ENCODE measurements at regions not wholly inside any gene's neighbourhood (a gene's known extent, or its start where the extent isn't known, plus 50 kb on each side); places are given as distances from the start of the nearest gene placed in this dataset.

DNA sequence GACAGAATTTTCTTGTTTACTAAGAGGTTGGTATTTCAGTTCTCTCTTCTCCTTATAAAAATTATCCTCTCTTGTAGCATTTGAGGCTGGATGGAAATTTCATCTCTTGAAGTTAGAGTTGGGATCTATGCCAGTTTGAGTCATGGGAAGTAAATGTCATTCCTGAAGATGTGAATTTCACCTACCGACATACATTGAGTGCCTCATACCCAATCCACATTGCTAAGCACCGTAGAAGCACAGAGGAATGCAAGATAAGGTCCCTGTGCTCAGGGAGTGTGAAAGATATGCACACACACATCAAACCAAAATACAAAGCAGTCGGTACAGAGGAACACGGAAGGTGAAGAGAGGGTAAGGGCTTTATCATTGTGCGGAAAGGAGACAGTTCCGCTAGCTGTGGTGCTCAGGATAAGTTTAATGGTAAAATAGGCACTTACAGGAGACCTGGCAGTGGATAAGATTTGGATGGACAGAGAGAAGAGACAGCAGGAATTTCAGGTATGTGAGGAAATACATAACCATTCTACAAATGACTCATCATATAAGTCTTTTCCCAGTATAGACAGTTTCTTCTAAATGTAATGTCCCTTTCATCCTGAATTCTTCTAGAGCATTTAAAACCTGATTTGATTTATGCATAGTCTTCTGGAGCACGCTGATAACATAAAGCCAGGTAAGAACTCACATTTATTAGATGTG is 205.3 kb upstream of the ST6GAL2 start:
- no TSS peak for BruUV-seq (replicated peaks)

DNA sequence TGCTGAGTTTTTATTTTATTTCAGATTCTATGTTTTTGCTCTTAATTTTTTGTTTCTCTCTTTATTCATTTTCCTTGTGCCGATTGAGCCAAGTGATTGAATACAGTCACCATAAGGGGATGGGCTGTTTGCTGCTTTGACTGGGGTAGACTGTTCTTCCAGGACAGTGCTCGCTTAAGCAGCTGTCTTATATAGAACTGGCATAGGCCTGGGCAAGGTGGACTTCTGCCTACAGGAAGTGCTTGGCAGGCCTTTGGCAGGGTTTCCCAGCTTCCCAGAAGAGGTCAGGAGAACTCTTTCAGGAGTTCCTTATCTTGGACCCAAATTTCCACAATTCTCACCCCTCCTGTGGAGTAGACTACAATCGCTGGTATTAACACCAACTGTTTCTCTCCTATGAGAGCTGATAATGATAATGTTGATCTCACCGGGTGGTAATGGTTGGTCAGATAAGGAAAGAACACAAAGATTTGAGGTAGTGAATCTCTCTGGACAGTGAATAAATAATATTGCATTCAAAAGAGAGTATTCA is 207.5 kb upstream of the ST6GAL2 start:
- no peaks in the 10 kb centered on the region for H3K36me3 Mint-ChIP-seq (ENCODE audit: insufficient read depth, unreplicated experiment)
- no peak for DNase-seq
- peaks cover 18% of the 10 kb centered on the region for H3K9me3 Mint-ChIP-seq (ENCODE audit: low read depth, unreplicated experiment)
- H3K27me3 Mint-ChIP-seq (ENCODE audit: unreplicated experiment), result no peaks in the 10 kb centered on the region
- intact Hi-C loops (cut with micrococcal nuclease; ENCODE audit: unreplicated experiment), result no loop called here
- H3K4me1 Mint-ChIP-seq (ENCODE audit: low read depth, unreplicated experiment), result no peaks in the 10 kb centered on the region
- no peak overlapping the region for H3K4me3 Mint-ChIP-seq (ENCODE audit: low read depth, unreplicated experiment)
- CTCF ChIA-PET, result no interaction called here
- H3K27ac Mint-ChIP-seq (ENCODE audit: unreplicated experiment), result no peak overlapping the region
- BruUV-seq (replicated peaks), result no TSS peak
- TF ChIP-seq, protein P1, sequence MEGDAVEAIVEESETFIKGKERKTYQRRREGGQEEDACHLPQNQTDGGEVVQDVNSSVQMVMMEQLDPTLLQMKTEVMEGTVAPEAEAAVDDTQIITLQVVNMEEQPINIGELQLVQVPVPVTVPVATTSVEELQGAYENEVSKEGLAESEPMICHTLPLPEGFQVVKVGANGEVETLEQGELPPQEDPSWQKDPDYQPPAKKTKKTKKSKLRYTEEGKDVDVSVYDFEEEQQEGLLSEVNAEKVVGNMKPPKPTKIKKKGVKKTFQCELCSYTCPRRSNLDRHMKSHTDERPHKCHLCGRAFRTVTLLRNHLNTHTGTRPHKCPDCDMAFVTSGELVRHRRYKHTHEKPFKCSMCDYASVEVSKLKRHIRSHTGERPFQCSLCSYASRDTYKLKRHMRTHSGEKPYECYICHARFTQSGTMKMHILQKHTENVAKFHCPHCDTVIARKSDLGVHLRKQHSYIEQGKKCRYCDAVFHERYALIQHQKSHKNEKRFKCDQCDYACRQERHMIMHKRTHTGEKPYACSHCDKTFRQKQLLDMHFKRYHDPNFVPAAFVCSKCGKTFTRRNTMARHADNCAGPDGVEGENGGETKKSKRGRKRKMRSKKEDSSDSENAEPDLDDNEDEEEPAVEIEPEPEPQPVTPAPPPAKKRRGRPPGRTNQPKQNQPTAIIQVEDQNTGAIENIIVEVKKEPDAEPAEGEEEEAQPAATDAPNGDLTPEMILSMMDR (IDR thresholded peaks at IDR 0.05; ENCODE audit: unreplicated experiment), result no peak

More for the DNA sequence above, 205.3 kb upstream of the ST6GAL2 start:
- CTCF ChIA-PET, result no interaction called here
- Mint-ChIP-seq H3K27me3 (ENCODE audit: unreplicated experiment) (no peaks in the 10 kb centered on the region), H3K9me3 (ENCODE audit: low read depth, unreplicated experiment) (peaks cover 15% of the 10 kb centered on the region), H3K4me1 (ENCODE audit: low read depth, unreplicated experiment) (no peaks in the 10 kb centered on the region), H3K27ac (ENCODE audit: unreplicated experiment) (no peak overlapping the region), H3K36me3 (ENCODE audit: insufficient read depth, unreplicated experiment) (no peaks in the 10 kb centered on the region), H3K4me3 (ENCODE audit: low read depth, unreplicated experiment) (no peak overlapping the region)
- no peak for DNase-seq
- TF ChIP-seq, protein P1 (IDR thresholded peaks at IDR 0.05; ENCODE audit: unreplicated experiment), result no peak
- intact Hi-C loops (cut with micrococcal nuclease; ENCODE audit: unreplicated experiment), result no loop called here

DNA sequence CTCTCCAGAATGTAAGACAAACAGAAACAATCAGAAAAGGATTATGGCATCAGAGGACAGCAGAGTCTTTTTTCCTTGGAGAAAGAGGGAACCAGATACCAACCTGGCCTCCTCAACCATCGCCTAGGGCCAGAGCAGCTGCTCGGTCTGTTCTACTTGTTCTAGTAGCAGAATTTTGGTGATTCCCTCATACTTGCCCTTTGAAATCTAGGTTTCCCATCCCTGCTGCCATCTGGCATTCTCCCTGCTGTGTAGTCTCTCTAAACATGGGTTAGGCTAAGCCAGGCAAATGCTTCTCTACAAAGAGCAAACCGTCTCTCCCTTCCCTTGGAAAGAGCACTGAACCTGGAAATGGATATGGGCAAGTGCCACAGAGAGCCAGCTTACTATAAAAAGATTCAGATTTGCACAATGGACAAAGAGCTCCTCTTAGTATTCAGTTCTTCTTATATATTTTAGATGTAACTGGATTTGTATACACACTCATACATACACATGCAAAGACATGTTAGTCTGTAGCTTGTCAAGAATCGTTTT is 208.6 kb upstream of the ST6GAL2 start:
- BruUV-seq (replicated peaks), result no TSS peak
- CTCF ChIA-PET, result no interaction called here

DNA sequence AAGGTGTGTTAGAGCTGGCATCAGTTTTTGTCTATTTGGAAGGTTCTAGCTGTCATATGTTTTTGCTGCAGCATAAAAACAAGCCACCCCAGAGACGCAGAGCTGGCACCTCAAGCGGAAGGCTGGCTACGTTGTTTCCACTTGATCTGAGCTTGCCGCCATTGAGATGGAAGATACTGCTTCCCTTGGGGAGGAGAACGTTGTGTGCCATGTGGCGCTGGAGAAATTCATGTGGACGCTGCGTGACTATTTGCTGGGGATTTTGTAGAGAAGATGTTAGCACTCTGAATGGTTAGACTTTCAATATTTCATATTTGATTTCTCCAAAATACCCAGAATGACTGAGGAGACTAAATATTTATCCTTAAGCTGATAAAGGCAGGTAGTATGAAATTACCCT is 216.2 kb upstream of the ST6GAL2 start:
- H3K36me3 Mint-ChIP-seq (ENCODE audit: insufficient read depth, unreplicated experiment), result no peaks in the 10 kb centered on the region
- CTCF ChIA-PET, result no interaction called here
- H3K4me1 Mint-ChIP-seq (ENCODE audit: low read depth, unreplicated experiment), result no peaks in the 10 kb centered on the region
- H3K27me3 Mint-ChIP-seq (ENCODE audit: unreplicated experiment), result no peaks in the 10 kb centered on the region
- intact Hi-C loops (cut with micrococcal nuclease; ENCODE audit: unreplicated experiment), result no loop called here
- peaks cover 8% of the 10 kb centered on the region for H3K9me3 Mint-ChIP-seq (ENCODE audit: low read depth, unreplicated experiment)
- TF ChIP-seq, protein P1 (IDR thresholded peaks at IDR 0.05; ENCODE audit: unreplicated experiment), result no peak
- BruUV-seq (replicated peaks), result no TSS peak
- H3K27ac Mint-ChIP-seq (ENCODE audit: unreplicated experiment), result no peak overlapping the region
- DNase-seq, result no peak
- H3K4me3 Mint-ChIP-seq (ENCODE audit: low read depth, unreplicated experiment), result no peak overlapping the region

More for the DNA sequence above, 208.6 kb upstream of the ST6GAL2 start:
- Mint-ChIP-seq H3K4me1 (ENCODE audit: low read depth, unreplicated experiment) (no peaks in the 10 kb centered on the region), H3K27ac (ENCODE audit: unreplicated experiment) (no peak overlapping the region), H3K9me3 (ENCODE audit: low read depth, unreplicated experiment) (peaks cover 16% of the 10 kb centered on the region), H3K36me3 (ENCODE audit: insufficient read depth, unreplicated experiment) (no peaks in the 10 kb centered on the region), H3K4me3 (ENCODE audit: low read depth, unreplicated experiment) (no peak overlapping the region), H3K27me3 (ENCODE audit: unreplicated experiment) (no peaks in the 10 kb centered on the region)
- no peak for DNase-seq
- TF ChIP-seq, protein P1 (IDR thresholded peaks at IDR 0.05; ENCODE audit: unreplicated experiment), result no peak
- intact Hi-C loops (cut with micrococcal nuclease; ENCODE audit: unreplicated experiment), result no loop called here
